Ascending aorta (tissue), 2 donors: ENCODE measurements at regions not wholly inside any gene's neighbourhood (a gene's known extent, or its start where the extent isn't known, plus 50 kb on each side); places are given as distances from the start of the nearest gene placed in this dataset.
"Not testable (repeated sequence)": the region's sequence is repeated elsewhere in the genome, so short reads cannot be mapped to it uniquely, and the experiment has no call there.

Experiments used
- DNase-seq, 2 donors: peaks; one replicate each; pipeline ENCODE4 v3.0.0-alpha.2; 2019; ENCODE audit warnings: low spot score in 2 of 2
- H3K27ac ChIP-seq, 2 donors: fragments of 200-600 bp; sonication (generic); one replicate each; pipeline ENCODE4 v1.5.1; 2016 to 2017; ENCODE audit warnings: mild to moderate bottlenecking in 1 of 2
- H3K27me3 ChIP-seq: fragments of 200-600 bp; sonication (generic); one replicate; pipeline ENCODE4 v1.5.1; 2017
- H3K36me3 ChIP-seq, 2 donors: fragments of 200-600 bp; sonication (generic); one replicate each; pipeline ENCODE4 v1.5.1; 2016
- H3K4me1 ChIP-seq, 2 donors: fragments of 200-600 bp; sonication (generic); one replicate each; pipeline ENCODE4 v1.5.1; 2016 to 2017; ENCODE audit warnings: mild to moderate bottlenecking in 1 of 2
- H3K4me3 ChIP-seq, 2 donors: fragments of 200-600 bp; sonication (generic); one replicate each; pipeline ENCODE4 v1.5.1; 2016 to 2017; ENCODE audit warnings: mild to moderate bottlenecking in 1 of 2
- H3K9me3 ChIP-seq, 2 donors: fragments of 200-600 bp; sonication (generic); one replicate each; pipeline ENCODE4 v1.5.1; 2016
- CTCF ChIP-seq, 3 experiments: fragments of 200-600 bp in 2 of 3; fragments of 450-650 bp in 1 of 3; sonication (generic) in 2 of 3; IDR thresholded peaks; one replicate each; pipeline ENCODE4 v1.5.1; 2016 to 2019; ENCODE audit warnings: antibody characterized with exemption in 3 of 3, mild to moderate bottlenecking in 1 of 3, moderate library complexity in 1 of 3
- intact Hi-C: fragments of 100-400 bp; cut with DNase I; formaldehyde crosslinking; loops from one replicate; pipeline ENCODE4 v1.15.1; 2023

DNA sequence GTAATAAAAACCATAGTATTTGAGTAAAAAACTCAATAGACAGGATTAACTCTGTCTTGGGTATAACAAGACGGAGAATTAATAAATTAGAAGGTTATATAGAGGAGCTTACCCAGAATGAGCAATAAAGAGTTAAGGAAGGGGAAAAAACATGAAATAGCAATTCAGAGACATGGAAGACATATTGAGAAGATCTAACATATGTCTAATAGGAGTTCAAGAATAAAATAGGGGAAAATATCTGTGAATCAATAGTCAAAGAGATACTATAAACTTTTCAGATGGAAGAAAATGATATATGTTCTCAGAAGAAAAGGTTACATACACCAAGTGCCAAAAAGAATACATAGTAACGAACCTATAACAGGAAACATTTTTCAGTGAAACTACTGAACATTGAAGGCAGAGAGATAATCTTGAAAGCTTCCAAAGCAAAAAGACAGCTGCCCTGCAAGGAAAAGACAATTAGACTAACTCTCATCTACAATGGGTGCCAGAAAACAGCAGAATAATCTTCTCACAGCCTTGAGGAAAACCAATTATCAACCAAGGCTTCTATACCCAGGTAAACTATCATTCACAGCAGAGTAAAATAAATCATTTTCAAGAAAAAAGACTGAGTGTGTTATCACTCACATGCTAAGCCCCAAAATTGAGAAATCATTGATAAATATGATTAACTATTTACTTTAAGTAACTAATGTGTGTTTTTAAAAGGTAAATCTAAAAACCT lies 106.0 kb downstream of the ENC1 start:
- DNase-seq, result no peak
- no peak overlapping the region for H3K27ac ChIP-seq
- no peak overlapping the region for H3K4me3 ChIP-seq
- no peaks in the 10 kb centered on the region for H3K27me3 ChIP-seq
- peaks cover 6 to 27% of the 10 kb centered on the region in 2 donors for H3K9me3 ChIP-seq
- H3K4me1 ChIP-seq, result no peaks in the 10 kb centered on the region
- TF ChIP-seq CTCF (IDR thresholded peaks at IDR 0.05), result no peak
- no peaks in the 10 kb centered on the region for H3K36me3 ChIP-seq
- intact Hi-C loops, result no loop called here

- intact Hi-C loops, result no loop called here
- TF ChIP-seq CTCF (IDR thresholded peaks at IDR 0.05), result no peak
- Histone ChIP-seq H3K4me1 (no peaks in the 10 kb centered on the region), H3K9me3 (peaks cover 6 to 27% of the 10 kb centered on the region in 2 donors), H3K36me3 (no peaks in the 10 kb centered on the region), H3K27ac (no peak overlapping the region), H3K4me3 (no peak overlapping the region), H3K27me3 (no peaks in the 10 kb centered on the region)
- no peak for DNase-seq
These were observed 110.0 kb downstream of the ENC1 start for GRCh38 chr5:74530326-74531050.

DNA sequence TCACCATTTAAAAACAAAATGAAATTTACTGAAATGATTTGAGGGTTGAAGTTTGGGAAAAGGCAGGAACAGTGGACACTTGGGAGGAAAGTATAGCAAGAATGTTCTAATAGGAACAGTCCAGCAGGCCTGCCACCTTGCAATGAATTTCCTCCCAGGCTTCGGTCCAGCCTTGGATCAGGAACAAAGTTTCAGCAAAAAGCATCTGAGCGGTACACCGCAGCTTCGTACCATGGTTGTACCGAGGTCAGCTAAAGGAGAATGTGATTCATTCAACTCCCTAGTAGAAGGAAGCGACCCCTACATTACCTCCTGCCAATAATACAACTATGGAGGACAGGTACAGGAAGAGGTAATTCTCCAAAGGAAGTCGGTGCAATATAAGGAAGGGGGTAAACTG lies 111.4 kb downstream of the ENC1 start:
- DNase-seq, result no peak
- Histone ChIP-seq H3K4me3 (no peak overlapping the region), H3K27ac (no peak overlapping the region), H3K4me1 (no peaks in the 10 kb centered on the region), H3K36me3 (no peaks in the 10 kb centered on the region), H3K9me3 (peaks cover 0 to 18% of the 10 kb centered on the region in 2 donors), H3K27me3 (no peaks in the 10 kb centered on the region)
- intact Hi-C loops, result no loop called here
- no peak for TF ChIP-seq CTCF (IDR thresholded peaks at IDR 0.05)

DNA sequence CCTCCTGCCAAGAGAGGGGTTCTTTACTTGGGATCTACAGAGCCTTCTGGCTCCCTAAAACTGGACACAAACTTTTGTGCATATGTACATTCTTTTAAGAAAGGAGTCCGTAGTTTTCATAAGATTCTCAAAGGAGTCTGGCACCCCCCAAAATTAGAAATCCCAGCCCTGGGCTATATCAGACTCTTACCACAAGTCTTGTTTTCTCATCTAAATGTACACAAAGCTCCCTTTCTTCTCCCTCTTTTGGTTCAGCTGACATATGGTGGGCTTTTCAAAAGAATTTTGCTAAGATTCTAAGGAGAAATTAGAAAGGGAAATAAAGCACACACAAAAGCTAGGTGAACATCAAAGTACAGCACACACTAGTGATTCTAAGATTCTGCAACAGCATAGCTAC lies 114.4 kb downstream of the ENC1 start:
- intact Hi-C loops, result no loop called here

GRCh38 chr5:74524767-74525166 lies 115.8 kb downstream of the ENC1 start:
- H3K27ac ChIP-seq, H3K27me3 ChIP-seq, intact Hi-C loops, H3K4me3 ChIP-seq, H3K4me1 ChIP-seq, DNase-seq, H3K36me3 ChIP-seq, H3K9me3 ChIP-seq: not testable (repeated sequence)

More for the DNA sequence above, 114.4 kb downstream of the ENC1 start:
- no peaks in the 10 kb centered on the region for H3K9me3 ChIP-seq
- no peaks in the 10 kb centered on the region for H3K36me3 ChIP-seq
- no peaks in the 10 kb centered on the region for H3K4me1 ChIP-seq
- no peaks in the 10 kb centered on the region for H3K27me3 ChIP-seq
- DNase-seq, result no peak
- no peak overlapping the region for H3K4me3 ChIP-seq
- TF ChIP-seq CTCF (IDR thresholded peaks at IDR 0.05), result no peak
- H3K27ac ChIP-seq, result no peak overlapping the region

DNA sequence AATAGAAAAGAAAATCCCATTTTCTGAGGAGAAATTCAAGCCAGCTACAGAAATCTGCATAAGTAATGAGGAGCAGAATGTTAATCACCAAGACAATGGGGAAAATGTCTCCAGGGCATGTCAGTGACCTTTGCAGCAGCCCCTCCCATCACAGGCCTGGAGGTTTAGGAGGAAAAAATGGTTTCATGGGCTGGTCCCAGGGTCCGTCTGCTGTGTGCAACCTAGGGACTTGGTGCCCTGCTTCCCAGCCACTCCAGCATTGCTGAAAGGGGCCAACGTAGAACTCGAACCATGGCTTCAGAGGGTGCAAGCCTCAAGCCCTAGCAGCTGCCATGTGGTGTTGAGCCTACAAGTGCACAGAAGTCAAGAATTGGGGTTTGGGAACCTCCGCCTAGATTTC lies 116.8 kb downstream of the ENC1 start:
- DNase-seq, H3K36me3 ChIP-seq, H3K9me3 ChIP-seq, H3K4me3 ChIP-seq, H3K27ac ChIP-seq, H3K4me1 ChIP-seq, H3K27me3 ChIP-seq, intact Hi-C loops: not testable (repeated sequence)

- H3K9me3 ChIP-seq, H3K4me1 ChIP-seq, H3K36me3 ChIP-seq, H3K27me3 ChIP-seq, intact Hi-C loops, DNase-seq, H3K27ac ChIP-seq, H3K4me3 ChIP-seq: not testable (repeated sequence)
These were observed 117.7 kb downstream of the ENC1 start for GRCh38 chr5:74522838-74523237.
